ENCODE measurements at regions not wholly inside any gene's neighbourhood (a gene's known extent, or its start where the extent isn't known, plus 50 kb on each side); places are given as distances from the start of the nearest gene placed in this dataset.

DNA sequence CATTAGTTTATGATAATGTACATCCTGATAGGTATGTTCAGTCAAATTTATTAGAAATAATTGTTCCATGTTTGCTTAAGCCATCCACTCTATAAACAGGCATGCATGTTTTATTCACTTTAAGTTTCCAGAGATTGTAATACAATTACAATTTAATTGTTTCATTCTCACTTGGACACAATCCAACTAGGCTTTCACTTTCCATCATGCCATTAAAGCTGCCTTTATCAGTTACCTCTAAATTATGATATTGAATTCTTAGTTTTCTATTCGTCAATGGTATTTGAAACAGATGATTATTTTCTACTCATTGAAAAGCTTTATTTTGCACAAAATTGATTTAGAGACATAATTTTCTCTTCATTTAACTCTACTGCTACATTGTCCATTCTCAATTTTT is 1196.3 kb downstream of the RAPGEF2 start (continued):
- TF ChIP-seq, protein P1, sequence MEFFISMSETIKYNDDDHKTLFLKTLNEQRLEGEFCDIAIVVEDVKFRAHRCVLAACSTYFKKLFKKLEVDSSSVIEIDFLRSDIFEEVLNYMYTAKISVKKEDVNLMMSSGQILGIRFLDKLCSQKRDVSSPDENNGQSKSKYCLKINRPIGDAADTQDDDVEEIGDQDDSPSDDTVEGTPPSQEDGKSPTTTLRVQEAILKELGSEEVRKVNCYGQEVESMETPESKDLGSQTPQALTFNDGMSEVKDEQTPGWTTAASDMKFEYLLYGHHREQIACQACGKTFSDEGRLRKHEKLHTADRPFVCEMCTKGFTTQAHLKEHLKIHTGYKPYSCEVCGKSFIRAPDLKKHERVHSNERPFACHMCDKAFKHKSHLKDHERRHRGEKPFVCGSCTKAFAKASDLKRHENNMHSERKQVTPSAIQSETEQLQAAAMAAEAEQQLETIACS (CRISPR knock-in tag; IDR thresholded peaks at IDR 0.05), result no peak
- TF ChIP-seq, protein P2, sequence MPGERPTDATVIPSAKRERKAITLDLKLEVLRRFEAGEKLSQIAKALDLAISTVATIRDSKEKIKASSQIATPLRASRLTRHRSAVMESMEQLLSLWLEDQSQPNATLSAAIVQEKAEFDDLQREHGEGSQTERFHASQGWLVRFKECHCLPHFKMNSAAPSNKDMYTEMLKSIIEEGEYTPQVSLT (CRISPR knock-in tag; IDR thresholded peaks at IDR 0.05; ENCODE audit: borderline replicate concordance, low read depth), result no peak
- no peak for TF ChIP-seq ZNF263 (CRISPR knock-in tag; IDR thresholded peaks at IDR 0.05)
- no peak for TF ChIP-seq ZNF12 (CRISPR knock-in tag; IDR thresholded peaks at IDR 0.05)

DNA sequence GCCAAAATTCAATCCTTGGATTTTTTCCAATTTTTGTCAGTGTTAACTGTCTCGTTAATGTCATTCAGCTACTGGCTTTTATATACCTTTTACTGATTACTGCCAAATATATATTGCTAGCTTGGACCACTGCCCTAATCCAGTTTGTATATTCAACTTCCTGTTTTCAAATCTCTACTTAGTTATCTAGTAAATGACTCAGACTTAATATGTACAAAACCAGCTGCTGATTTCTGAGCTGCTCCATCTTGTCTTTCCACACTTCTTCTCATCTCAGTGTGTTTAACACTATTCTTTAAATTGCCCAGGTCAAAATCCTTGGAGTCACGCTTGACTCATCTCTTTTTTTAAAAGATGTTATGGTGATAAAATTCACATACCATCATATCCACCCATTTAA is 1196.7 kb downstream of the RAPGEF2 start:
- H3K27ac ChIP-seq (ENCODE audit: extremely low read length, insufficient read depth, low read length), result no peak overlapping the region
- H3K4me3 ChIP-seq (replicated peaks in 1 of 3; ENCODE audit: insufficient read depth in 1 of 3, low read depth in 2 of 3, low read length in 3 of 3), result no peak overlapping the region
- H3K79me2 ChIP-seq (ENCODE audit: insufficient read depth, low read length), result no peaks in the 10 kb centered on the region
- H3K36me3 ChIP-seq (replicated peaks in 1 of 2; ENCODE audit: control insufficient read depth in 1 of 2, insufficient read depth in 2 of 2, low read length in 2 of 2), result no peaks in the 10 kb centered on the region
- no peak overlapping the region for H3K9ac ChIP-seq (ENCODE audit: insufficient read depth, low read depth, low read length)
- no peak overlapping the region for H3K4me2 ChIP-seq (ENCODE audit: low read depth, low read length)
- H3K9me3 ChIP-seq (ENCODE audit: low read length), result peaks cover 10% of the 10 kb centered on the region; the same call in 1 of the 2 replicates
- no peaks in the 10 kb centered on the region for H3K4me1 ChIP-seq (ENCODE audit: insufficient read depth, low read length)
- H2AFZ ChIP-seq (ENCODE audit: low read length), result no peak overlapping the region
- ChIA-PET POLR2A (no interaction called here), CTCF (ENCODE audit: low intra/inter-chr PET ratio, low total read pairs) (no interaction called here)
- WGBS (ENCODE audit: low lambda C conversion rate), result 4% methylated on average over 2 of the region's 2 CpGs
- intact Hi-C loops (cut with micrococcal nuclease; ENCODE audit: unreplicated experiment) (no loop called here), in situ Hi-C loops (cut with HindIII; ENCODE audit: extremely low pct_ligation_motif_present, low pct_unique_long_range_greater_than_20kb) (no loop called here)
- FAIRE-seq (no peak), ATAC-seq (no peak), DNase-seq (ENCODE audit: low spot score) (no peak)
- no peaks in the 10 kb centered on the region; a peak in 1 of 5 replicates for H3K27me3 ChIP-seq (ENCODE audit: control insufficient read depth in 1 of 2, insufficient read depth in 2 of 2, low read length in 2 of 2)
- H4K20me1 ChIP-seq (ENCODE audit: insufficient read depth, low read length), result no peaks in the 10 kb centered on the region
- BruUV-seq (replicated peaks), result no TSS peak
- TF ChIP-seq, protein P3, sequence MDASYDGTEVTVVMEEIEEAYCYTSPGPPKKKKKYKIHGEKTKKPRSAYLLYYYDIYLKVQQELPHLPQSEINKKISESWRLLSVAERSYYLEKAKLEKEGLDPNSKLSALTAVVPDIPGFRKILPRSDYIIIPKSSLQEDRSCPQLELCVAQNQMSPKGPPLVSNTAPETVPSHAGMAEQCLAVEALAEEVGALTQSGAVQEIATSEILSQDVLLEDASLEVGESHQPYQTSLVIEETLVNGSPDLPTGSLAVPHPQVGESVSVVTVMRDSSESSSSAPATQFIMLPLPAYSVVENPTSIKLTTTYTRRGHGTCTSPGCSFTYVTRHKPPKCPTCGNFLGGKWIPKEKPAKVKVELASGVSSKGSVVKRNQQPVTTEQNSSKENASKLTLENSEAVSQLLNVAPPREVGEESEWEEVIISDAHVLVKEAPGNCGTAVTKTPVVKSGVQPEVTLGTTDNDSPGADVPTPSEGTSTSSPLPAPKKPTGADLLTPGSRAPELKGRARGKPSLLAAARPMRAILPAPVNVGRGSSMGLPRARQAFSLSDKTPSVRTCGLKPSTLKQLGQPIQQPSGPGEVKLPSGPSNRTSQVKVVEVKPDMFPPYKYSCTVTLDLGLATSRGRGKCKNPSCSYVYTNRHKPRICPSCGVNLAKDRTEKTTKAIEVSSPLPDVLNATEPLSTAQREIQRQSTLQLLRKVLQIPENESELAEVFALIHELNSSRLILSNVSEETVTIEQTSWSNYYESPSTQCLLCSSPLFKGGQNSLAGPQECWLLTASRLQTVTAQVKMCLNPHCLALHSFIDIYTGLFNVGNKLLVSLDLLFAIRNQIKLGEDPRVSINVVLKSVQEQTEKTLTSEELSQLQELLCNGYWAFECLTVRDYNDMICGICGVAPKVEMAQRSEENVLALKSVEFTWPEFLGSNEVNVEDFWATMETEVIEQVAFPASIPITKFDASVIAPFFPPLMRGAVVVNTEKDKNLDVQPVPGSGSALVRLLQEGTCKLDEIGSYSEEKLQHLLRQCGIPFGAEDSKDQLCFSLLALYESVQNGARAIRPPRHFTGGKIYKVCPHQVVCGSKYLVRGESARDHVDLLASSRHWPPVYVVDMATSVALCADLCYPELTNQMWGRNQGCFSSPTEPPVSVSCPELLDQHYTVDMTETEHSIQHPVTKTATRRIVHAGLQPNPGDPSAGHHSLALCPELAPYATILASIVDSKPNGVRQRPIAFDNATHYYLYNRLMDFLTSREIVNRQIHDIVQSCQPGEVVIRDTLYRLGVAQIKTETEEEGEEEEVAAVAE (CRISPR knock-in tag; IDR thresholded peaks at IDR 0.05; ENCODE audit: borderline replicate concordance), result no peak
- TF ChIP-seq SMAD3 (CRISPR knock-in tag; IDR thresholded peaks at IDR 0.05), result no peak
- TF ChIP-seq, protein P4, sequence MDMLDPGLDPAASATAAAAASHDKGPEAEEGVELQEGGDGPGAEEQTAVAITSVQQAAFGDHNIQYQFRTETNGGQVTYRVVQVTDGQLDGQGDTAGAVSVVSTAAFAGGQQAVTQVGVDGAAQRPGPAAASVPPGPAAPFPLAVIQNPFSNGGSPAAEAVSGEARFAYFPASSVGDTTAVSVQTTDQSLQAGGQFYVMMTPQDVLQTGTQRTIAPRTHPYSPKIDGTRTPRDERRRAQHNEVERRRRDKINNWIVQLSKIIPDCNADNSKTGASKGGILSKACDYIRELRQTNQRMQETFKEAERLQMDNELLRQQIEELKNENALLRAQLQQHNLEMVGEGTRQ (IDR thresholded peaks at IDR 0.05; ENCODE audit: low read depth, low read length), result no peak
- TF ChIP-seq, protein P4 (CRISPR knock-in tag; IDR thresholded peaks at IDR 0.05; ENCODE audit: borderline replicate concordance), result no peak
